HG03558 (cell line): ENCODE measurements at regions not wholly inside any gene's neighbourhood (a gene's known extent, or its start where the extent isn't known, plus 50 kb on each side); places are given as distances from the start of the nearest gene placed in this dataset.

Experiments used
- ATAC-seq: cut with Tn5 transposase; IDR thresholded peaks from one replicate; pipeline ENCODE4 v1.9.1; 2021; ENCODE audit warnings: moderate number of reproducible peaks; ENCODE audit not compliant: unreplicated experiment; ENCODE audit errors: extremely low read depth

- ATAC-seq, result peak; percentile 72
Observed at GRCh38 chr12:92034858-92035401, 110.7 kb downstream of the BTG1 start.

- no peak for ATAC-seq
Observed at GRCh38 chr12:92034083-92034482, 111.6 kb downstream of the BTG1 start.

GRCh38 chr12:92032965-92033364 is 112.7 kb downstream of the BTG1 start:
- no peak for ATAC-seq

GRCh38 chr12:92032101-92032500 is 113.5 kb downstream of the BTG1 start:
- ATAC-seq, result no peak

GRCh38 chr12:92030618-92031017 is 115.0 kb downstream of the BTG1 start:
- peak; percentile 43 for ATAC-seq

- ATAC-seq, result no peak
Observed at GRCh38 chr12:92029902-92030586, 115.6 kb downstream of the BTG1 start.

GRCh38 chr12:92029136-92029535 is 116.5 kb downstream of the BTG1 start:
- ATAC-seq, result no peak

- no peak for ATAC-seq
Observed at GRCh38 chr12:92028441-92028709, 117.3 kb downstream of the BTG1 start.

GRCh38 chr12:92027701-92028440 is 117.8 kb downstream of the BTG1 start:
- no peak for ATAC-seq

- no peak for ATAC-seq
Observed at GRCh38 chr12:92027243-92027642, 118.4 kb downstream of the BTG1 start.

- ATAC-seq, result no peak
Observed at GRCh38 chr12:92025462-92026207, 120.0 kb downstream of the BTG1 start.

- ATAC-seq, result no peak
Observed at GRCh38 chr12:92022093-92022492, 123.6 kb downstream of the BTG1 start.

- no peak for ATAC-seq
Observed at GRCh38 chr12:92021666-92022035, 124.0 kb downstream of the BTG1 start.

- no peak for ATAC-seq
Observed at GRCh38 chr12:92020983-92021665, 124.5 kb downstream of the BTG1 start.

- ATAC-seq, result no peak
Observed at GRCh38 chr12:92019491-92020277, 126.0 kb downstream of the BTG1 start.

- ATAC-seq, result no peak
Observed at GRCh38 chr12:92012691-92013090, 133.0 kb downstream of the BTG1 start.

GRCh38 chr12:92010853-92011701 is 134.6 kb downstream of the BTG1 start:
- ATAC-seq, result no peak

- ATAC-seq, result no peak
Observed at GRCh38 chr12:92010368-92010767, 135.3 kb downstream of the BTG1 start.

GRCh38 chr12:92008345-92008744 is 137.3 kb downstream of the BTG1 start:
- ATAC-seq, result no peak
